GM19035 (cell line): ENCODE measurements at regions not wholly inside any gene's neighbourhood (a gene's known extent, or its start where the extent isn't known, plus 50 kb on each side); places are given as distances from the start of the nearest gene placed in this dataset.
"Not testable (repeated sequence)": the region's sequence is repeated elsewhere in the genome, so short reads cannot be mapped to it uniquely, and the experiment has no call there.

Source experiments
- ATAC-seq: cut with Tn5 transposase; IDR thresholded peaks from one replicate; pipeline ENCODE4 v1.9.1; 2021; ENCODE audit not compliant: unreplicated experiment

DNA sequence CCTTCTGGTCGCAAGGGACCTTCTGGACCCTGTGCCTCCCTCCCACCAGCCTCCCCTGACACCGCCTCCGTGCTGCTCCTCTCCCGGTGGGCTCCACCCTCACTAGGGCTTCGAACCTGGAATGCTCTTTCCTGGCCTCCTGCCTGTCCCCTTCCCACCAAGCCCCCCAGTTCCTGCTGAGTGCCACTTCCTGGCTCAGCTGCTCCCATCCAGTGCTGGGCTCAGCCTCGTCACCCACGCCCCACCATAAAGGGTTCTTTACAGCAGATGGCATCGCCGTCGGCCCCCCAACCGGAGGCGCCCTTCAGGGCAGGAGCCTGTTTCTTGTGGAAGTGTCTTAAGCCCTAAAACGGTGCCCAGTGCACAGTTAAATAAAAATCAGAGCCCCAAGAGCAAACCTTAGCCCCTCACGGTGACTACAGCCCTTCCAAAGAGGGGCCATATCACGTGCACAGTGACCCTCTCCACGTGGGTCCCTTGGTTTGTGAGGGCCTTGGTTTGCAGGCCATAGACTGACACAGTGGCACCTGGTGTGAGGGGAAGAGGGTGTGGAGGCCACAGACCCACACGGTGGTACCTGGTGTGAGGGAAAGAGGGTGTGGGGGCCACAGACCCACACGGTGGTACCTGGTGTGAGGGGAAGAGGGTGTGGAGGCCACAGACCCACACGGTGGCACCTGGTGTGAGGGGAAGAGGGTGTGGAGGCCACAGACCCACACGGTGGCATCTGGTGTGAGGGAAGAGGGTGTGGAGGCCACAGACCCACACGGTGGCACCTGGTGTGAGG, 111.4 kb downstream of the METRNL start:
- no peak for ATAC-seq

DNA sequence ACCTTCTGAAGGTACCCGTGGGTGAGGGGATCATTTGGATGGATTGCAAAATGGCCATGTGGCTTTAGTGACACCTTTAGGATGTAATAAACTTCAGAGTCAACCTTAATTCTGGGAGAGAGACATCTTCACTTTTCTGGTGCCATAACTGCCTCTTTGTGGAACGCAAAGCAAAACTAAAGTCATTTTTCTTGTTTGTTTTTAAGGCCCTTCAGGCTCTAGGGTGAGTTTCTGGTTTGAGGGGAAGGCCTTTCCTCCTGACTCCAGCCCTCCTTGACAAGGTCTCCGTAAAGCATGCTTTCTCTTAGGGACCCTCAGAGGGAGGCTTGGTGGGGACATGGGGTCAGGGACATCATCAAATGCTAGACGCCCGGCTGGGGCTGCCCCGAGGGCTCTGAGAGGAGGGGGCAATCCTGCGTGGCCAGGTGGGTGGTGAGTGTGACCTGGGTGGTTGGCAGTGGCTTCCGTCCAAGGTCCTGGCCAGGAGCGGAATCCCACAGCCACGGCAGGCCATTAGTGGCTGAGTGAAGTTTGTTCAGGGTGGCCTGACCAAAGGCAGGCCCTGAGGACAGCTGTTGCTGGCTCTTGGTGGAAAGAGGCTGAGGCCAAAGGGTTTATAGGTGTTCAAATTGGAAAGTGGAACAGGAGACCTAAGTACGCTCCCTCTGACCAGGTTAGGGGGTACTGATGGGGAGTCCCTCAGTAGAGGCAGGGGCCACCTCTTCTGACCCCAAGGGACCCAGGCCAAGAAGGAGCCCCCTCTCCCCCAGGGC, 112.2 kb downstream of the METRNL start:
- no peak for ATAC-seq

DNA sequence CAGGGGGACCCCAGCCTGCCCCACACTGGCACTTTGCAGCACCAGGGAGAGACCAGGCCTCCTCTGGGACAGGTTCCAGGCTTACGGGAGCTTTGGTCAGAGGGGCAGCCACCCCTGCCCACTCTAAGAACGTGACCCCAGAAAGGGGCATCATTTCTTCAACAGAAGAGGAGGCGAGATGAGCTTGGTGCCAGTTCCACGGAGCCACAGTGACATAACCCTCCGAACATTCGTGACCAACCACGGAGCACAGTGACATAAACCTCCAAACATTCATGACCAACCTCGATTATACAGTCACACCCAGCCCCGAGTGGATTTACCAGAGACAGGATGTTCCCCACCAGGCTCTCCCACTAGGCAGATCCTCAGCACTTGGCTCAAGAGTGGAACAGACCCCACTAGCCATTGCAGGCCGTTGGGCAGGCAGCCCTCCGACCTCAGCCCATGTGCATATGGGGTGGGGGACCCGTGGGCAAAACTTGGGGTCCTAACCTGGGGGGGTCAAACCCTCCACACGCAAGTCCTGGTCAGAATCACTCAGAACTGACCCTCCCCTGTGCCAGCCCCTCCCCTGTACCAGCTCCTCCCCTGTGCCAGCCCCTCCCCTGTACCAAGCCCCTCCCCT, 112.9 kb downstream of the METRNL start:
- ATAC-seq: no peak

DNA sequence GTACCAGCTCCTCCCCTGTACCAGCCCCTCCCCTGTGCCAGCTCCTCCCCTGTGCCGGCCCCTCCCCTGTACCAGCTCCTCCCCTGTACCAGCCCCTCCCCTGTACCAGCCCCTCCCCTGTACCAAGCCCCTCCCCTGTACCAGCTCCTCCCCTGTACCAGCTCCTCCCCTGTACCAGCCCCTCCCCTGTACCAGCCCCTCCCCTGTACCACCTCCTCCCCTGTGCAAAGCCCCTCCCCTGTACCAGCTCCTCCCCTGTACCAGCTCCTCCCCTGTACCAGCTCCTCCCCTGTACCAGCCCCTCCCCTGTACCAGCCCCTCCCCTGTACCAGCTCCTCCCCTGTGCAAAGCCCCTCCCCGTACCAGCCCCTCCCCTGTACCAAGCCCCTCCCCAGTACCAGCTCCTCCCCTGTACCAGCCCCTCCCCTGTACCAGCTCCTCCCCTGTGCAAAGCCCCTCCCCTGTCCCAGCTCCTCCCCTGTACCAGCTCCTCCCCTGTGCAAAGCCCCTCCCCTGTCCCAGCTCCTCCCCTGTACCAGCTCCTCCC, 113.5 kb downstream of the METRNL start:
- not testable (repeated sequence) for ATAC-seq

DNA sequence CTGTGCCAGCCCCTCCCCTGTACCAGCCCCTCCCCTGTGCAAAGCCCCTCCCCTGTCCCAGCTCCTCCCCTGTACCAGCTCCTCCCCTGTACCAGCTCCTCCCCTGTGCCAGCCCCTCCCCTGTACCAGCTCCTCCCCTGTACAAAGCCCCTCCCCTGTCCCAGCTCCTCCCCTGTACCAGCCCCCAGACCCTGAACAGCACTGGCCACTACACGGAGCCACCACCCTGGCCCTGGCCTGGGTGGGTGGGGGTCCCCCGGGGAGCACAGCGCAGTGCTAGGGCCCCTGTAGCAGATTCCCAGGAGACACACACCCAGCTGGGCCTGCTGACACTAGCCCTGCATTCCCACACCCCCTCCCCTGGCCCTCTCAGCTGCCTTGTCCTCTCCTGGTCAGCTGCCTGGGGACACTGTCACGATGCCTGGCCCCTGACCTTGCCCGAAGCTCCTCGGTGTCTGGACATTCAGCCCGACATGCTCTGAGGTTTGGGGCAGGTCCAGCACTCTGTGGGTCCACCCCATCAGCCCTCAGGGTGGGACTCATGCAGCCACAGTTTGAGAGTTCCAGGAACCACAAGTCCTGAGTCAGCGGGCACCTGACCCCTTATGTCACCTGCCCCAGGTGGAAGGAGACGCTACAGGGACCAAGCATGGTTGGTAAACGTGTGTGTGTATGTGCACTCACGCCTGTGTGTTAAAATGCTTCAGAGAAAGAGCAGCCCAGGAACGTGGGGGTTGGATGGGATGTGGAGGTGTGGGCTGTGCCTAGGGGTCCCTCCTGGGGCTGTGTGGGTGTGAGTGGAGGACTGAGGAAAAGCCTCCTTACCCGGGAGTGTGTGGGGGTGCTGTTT, 114.2 kb downstream of the METRNL start:
- ATAC-seq: no peak

DNA sequence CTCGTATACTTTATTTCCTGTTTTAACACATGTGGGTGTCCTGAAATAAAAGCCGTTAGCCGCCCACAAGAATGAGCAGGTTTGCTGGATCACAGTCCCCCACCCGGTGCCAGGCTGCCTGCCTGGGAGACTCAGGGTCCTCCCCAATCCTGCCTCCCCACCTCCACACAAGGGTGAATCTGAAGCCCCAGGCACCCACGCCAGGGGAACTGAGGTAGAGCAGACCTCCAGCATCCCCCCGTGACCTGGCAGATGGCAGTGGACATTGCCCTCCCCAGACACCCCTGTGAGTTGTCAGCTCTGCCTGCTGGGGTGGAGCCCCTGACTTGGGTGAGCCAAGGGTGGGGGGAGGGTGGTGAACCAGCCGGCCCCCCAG, 114.8 kb downstream of the METRNL start:
- ATAC-seq: no peak

DNA sequence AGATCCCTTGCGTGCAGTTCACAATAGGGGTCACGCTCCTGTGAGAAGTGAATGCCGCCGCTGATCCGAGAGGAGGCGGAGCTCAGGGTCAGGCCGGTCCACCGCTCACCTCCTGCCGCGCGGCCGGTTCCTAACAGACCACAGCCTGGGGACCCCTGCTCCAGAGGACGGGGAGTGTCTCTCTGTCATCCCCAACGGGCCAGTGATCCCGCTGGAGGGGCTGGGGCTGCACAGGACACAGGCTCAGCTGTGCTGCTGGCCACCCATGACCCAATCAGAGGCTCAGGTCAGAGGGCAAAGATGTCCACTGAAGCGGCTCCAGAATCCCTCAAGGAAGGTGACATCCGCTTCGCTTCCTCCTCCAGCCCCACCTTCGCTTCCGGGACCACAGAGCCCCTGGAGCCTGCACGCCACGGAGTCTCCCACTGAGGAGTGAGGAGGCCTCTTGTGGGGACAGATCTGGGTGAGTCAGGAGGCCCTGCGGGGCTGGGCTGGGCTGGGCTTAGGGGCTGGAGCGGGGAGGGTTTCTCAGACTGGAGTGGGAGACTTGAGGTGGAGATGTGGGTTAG, 115.4 kb downstream of the METRNL start:
- ATAC-seq: no peak

DNA sequence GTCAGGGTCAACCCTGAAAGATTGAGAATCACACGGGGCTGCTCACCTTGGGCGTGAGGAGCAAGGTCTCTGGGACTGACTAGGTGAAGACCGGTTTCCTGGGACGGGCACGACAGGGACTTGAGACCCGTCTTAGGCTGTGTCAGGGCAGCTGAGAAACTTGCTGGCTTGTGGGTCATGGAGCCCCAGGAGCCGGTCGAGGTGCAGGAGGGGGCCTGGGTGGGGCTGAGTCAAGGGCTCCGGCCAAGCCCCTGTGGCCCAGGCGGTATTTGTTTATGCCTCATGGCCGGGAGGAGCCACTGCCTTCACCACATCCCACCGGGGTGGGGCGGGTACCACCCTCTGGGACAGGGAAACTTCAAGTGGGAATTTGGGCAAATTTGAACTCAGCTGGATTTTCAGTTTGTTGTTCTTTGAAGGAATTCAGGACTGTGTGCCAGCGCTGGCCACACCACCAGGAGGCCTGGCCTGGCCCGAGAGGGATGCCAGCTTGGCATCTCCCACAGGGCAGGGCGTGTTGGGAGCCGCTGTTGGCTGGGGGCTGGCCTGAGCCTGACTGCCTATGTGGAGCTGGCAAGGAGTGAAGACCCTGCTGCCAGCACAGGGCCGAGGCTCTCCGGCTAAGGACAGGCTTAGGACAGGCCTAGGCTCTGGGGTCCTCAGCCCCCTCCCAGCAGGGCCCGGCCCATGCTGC, 116.1 kb downstream of the METRNL start:
- ATAC-seq: no peak

DNA sequence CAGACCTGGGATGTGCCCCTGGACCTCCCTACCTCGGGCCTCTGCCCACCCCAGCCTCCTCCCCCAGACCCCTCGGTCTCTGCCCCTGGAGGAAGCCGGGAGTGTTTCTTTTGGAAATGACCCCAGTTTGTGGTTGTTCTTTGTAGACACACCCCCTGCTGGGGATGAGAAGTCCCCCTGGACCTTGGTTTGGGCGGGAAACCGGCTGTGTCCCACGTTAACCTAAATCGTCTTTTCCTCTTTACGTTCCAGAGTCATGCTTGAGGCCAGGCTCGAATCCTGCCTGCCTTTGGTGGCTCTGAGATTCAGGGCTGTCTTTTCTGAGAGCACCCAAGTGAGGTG, 116.6 kb downstream of the METRNL start:
- no peak for ATAC-seq

DNA sequence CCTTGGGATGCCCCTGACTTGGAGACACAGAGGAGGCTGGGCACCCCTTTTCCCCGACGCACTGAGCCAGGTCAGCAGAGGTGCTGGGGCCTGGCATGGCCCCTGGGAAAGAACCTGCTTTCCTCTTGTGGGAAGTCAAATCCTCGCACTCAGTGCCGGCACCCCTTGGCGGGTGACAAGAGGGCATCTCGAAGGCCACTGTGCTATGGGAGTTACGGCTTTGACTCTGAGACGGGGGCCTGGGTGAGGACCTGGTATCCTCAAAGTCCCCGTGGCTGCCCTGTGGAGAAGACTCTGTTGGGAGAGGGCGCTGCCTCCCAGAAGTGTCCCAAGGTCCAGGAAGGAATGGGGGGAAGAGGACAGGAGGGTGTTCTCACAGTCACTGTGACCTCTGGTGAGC, 117.0 kb downstream of the METRNL start:
- ATAC-seq: no peak

DNA sequence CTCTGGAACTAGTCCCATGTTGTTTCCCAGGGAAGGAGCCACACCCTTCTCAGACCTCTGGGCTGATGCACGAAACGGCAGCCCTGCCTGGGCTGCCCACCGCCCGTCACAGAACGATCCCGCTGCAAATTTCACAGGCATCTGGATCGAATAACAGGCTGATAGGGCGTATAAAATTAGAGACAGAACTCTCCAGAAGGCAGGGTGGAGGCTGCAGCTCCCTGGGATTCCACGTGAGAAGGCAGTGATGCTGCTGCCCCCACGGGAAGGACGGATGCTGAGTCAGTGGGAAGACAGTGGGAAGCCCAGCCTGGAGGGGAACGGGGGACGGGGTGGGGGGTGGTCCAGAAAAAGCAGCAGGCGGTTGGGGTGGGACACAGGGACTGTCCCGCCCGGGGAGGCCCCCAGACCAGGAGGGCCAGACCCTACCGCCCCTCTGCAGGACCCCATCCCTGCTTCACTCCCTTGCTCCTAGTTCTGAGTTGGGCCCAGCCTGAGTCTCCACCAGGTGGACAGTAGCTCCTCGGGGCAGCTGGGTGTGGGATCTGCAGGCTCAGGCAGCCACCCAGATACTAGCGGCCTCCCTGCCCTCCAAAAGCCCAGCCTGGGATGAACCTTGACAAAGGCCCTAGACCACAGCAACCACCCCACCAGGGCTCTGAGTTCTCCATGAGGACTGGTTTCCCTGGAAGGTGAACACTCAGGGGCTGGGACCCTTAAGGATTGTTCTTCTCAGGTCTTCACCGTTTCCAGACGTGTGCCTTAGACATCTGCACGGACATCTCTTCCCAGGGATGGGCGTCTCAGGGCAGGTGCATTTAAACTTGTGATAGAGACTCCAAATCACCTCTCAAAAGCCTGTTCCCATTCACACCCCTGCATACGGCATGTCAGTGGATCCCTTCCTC, 117.8 kb downstream of the METRNL start:
- no peak for ATAC-seq

DNA sequence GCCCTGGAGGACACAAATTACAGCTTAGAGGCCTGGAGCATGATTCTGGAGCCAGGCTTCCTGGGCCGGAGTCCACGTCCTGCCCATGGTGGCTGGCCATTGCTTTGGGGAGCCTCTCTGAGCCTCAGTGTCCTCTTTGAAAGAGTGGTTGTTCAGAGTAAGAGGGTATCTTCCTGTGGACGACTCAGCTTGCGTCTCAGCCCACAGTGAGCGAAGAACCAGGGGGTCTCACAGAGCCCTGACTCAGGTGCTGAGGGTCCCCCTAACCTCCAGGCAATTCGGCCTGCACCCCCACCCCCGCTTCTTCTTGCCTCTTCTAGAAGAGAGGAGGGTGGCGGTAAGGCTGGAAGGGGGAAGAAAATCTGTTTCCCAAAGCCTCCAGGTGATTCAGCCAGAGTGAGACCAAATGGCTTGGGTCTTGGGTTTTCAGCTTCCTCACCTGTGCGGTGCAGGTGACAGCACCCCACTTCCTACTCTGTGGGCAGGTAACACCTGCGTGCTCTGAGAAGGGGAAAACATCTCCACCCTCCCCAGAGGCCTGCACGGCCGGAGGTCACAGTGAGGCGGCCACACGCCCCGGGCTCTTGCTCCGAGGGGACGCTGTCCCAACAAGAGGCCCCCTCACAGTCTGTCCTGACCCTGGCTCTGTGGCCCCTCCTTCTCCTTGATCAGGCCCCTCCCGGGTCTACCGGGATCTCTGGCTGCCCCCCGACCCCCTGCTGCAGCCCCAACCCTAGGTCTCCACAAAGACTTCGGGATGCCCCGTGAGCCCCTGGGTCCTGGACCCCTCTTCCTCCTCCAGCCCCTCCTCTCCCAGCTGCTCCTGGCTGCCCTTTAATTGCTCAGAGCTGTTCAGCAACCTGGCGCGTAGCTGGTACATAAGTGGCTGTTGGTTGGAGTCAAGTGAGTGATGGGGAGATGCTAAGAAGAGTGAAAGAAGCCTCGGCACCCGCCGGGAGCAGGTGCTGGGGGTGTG, 119.2 kb downstream of the METRNL start:
- no peak for ATAC-seq

DNA sequence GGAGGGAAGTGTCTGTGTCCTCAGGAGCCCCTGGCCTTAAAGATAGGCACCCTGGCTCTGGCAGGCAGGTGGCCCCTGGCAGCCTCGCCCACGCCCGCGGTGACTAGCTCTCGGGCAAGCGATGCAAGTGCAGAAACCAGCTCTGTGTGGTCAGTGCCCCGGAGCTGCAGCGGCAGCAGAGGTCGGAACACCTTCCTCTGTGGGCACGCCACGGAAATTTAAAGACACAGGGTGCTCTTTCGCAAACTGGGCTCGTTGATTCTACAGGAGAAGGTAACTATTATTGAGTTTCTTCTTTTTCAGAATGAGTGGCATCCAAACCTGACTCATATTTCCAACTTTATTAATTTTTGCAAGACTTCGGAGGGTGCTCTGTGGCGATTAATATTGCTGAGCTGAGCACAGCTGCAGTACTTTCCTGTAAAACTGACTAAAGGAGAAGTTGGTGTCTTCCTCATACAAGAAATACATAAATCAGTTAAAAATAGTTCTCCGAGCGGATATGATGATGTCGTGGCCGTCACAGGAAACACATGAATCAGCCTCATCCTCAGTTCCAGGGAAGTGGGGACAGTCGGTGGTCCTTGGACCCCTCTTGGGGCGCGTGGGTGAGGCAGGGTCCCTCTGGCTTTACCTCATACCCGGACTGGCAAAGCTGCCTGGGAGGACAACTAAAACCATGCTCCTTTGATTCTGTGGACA, 120.2 kb downstream of the METRNL start:
- no peak for ATAC-seq

DNA sequence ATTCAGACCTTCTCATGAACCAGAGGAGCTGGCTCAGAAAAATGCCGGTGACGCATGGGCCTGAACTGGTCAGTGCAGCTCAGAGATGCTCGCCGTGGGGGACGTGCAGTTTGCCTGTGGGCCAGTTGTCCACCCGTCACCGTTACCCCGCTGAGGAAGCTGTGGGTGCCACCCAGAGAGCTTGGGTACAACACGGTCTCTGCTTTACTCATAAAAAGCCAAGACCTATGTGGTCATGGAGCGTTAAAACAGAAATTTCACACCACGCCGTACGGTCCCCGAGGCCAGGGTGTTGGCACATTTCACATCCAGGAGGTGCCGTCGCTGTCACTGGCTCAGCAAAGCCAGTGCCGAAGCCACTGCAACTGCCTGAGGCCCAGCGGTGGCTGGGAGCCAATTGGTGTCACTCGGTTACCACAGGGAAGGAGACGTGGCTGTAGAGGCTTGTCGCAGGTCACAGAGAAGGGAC, 120.9 kb downstream of the METRNL start:
- ATAC-seq: no peak

DNA sequence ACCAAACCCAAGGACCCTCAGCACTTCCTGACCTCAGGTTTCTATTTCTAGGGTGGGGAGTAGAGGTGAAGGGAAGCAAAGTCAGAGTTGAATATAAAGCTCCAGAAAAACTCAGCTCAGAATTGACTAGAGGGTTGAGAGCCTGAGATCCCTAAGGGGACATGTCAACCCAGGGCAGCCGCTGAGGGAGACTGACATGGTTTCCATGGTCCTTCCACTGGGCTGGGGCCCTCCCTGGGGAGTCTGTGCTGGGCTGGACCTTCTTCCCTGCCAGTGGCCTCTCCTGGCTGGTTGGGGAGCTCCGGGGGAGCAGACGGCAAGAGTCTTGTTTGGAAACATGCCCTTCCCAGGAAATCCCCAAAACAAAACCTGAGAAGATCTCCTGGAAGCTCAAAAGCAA, 121.3 kb downstream of the METRNL start:
- no peak for ATAC-seq

DNA sequence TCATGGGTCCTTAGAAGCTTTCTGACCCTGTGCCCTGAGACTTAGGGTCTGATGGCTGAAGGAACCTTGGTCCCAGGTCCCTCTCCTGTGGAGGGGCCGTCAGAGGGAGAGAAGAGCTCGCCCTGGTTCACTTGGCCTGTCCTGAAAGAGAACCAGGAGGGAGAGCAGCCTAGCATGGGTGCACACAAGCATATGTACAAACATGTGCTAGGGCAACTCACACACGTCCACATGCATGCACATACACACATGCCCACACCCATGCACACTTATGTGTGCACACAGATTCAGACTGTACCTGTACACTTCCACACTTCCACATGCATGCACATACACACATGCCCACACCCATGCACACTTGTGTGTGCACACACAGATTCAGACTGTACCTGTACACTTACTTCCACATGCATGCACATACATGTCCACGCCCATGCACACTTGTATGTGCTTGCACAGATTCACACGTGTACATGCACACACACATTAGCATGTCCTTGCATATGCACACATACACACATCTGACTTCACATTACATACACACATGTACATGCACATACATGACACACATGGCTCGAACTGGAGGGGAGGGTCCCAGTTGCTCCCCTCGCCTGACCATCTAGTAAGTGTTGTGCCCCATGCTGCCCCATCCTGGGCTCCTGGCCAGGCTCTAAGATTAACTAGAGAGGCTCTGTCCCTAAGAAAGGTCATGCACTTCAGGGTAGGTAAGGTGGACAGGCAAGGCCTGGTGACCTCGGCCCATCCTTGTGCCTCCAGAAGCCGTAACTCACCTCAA, 122.0 kb downstream of the METRNL start:
- no peak for ATAC-seq
